B cell (primary cell): ENCODE measurements at regions not wholly inside any gene's neighbourhood (a gene's known extent, or its start where the extent isn't known, plus 50 kb on each side); places are given as distances from the start of the nearest gene placed in this dataset.

Source experiments
- ATAC-seq: fragments of 200-7000 bp; cut with Tn5 transposase; one replicate; pipeline ENCODE4 v1.10.0; 2021; ENCODE audit warnings: low read depth, mild to moderate bottlenecking, moderate number of reproducible peaks, moderate library complexity
- CTCF ChIA-PET: fragments of 350-600 bp; sonication (Branson Sonifier 250); formaldehyde crosslinking; loops from one replicate; lab custom pipeline; 2021; ENCODE audit warnings: antibody characterized with exemption, inconsistent platforms; lab: Charles Lee
- POLR2A ChIA-PET: fragments of 350-600 bp; sonication (Branson Sonifier 250); formaldehyde crosslinking; loops from one replicate; lab custom pipeline; 2021; ENCODE audit warnings: antibody characterized with exemption; lab: Charles Lee
- DNase-seq: peaks from one replicate; pipeline ENCODE4 v3.0.0; 2013
- H2AFZ ChIP-seq: 2 replicates; pipeline ENCODE4 v1.6.1; 2012; ENCODE audit warnings: mild to moderate bottlenecking, low read depth, low read length; ENCODE audit not compliant: insufficient read depth, poor library complexity, severe bottlenecking
- H3K27ac ChIP-seq, 2 donors: 1 replicate in 1 of 2; 2 replicates in 1 of 2; pipeline ENCODE4 v1.5.1; 2012 to 2013; ENCODE audit warnings: low read length in 2 of 2, mild to moderate bottlenecking in 2 of 2, moderate library complexity in 1 of 2
- H3K27me3 ChIP-seq, 4 experiments: fragments of 200-600 bp in 1 of 4; sonication (generic) in 1 of 4; replicated peaks in 1 of 4; 1 replicate in 2 of 4; 2 replicates in 2 of 4; pipeline versions ENCODE4 v1.6.1 to v1.7.0; 2013 to 2016; ENCODE audit warnings: low read length in 3 of 4, mild to moderate bottlenecking in 2 of 4, mixed read lengths in 1 of 4, moderate library complexity in 1 of 4; ENCODE audit not compliant: insufficient read depth in 4 of 4, control insufficient read depth in 3 of 4; ENCODE audit errors: control extremely low read depth in 1 of 4
- H3K36me3 ChIP-seq, 2 experiments: replicated peaks in 1 of 2; 1 replicate in 1 of 2; 2 replicates in 1 of 2; pipeline versions ENCODE4 v1.6.1 to v1.7.1; 2013; ENCODE audit warnings: low read length in 1 of 2; ENCODE audit not compliant: insufficient read depth in 2 of 2, control insufficient read depth in 1 of 2; ENCODE audit errors: control extremely low read depth in 1 of 2, extremely low read depth in 1 of 2
- H3K4me1 ChIP-seq, 2 donors: fragments of 200-600 bp in 1 of 2; sonication (generic) in 1 of 2; 1 replicate in 1 of 2; 2 replicates in 1 of 2; pipeline versions ENCODE4 v1.5.1 to v1.6.1; 2013 to 2017; ENCODE audit warnings: low read length in 2 of 2; ENCODE audit not compliant: control insufficient read depth in 2 of 2, insufficient read depth in 2 of 2
- H3K4me2 ChIP-seq: replicated peaks from 2 replicates; pipeline ENCODE3; 2012; ENCODE audit warnings: mild to moderate bottlenecking, low read depth, low read length; ENCODE audit not compliant: poor library complexity, severe bottlenecking
- H3K4me3 ChIP-seq, 5 experiments: fragments of 200-600 bp in 1 of 5; sonication (generic) in 1 of 5; 1 replicate in 3 of 5; 2 replicates in 2 of 5; pipeline versions ENCODE4 v1.5.1 to v1.7.0; 2011 to 2016; ENCODE audit warnings: low read length in 4 of 5, mild to moderate bottlenecking in 4 of 5, low read depth in 2 of 5, control low read depth in 1 of 5, moderate library complexity in 1 of 5; ENCODE audit not compliant: insufficient read depth in 1 of 5; ENCODE audit errors: control extremely low read depth in 1 of 5, extremely low read depth in 1 of 5
- H3K79me2 ChIP-seq: fragments of 200-600 bp; sonication (generic); one replicate; pipeline ENCODE4 v1.6.0; 2016; ENCODE audit warnings: low read length; ENCODE audit not compliant: control insufficient read depth, insufficient read depth
- H3K9ac ChIP-seq: fragments of 200-600 bp; sonication (generic); 2 replicates; pipeline ENCODE4 v1.6.1; 2017; ENCODE audit warnings: mild to moderate bottlenecking, low read length, moderate library complexity
- H3K9me3 ChIP-seq, 3 donors: one replicate each; pipeline versions ENCODE4 v1.6.1 to v1.7.1; 2013; ENCODE audit warnings: low read length in 2 of 3; ENCODE audit not compliant: control insufficient read depth in 2 of 3, insufficient read depth in 1 of 3; ENCODE audit errors: control extremely low read depth in 1 of 3
- H4K20me1 ChIP-seq: 2 replicates; pipeline ENCODE4 v1.6.0; 2012; ENCODE audit warnings: mild to moderate bottlenecking, low read length; ENCODE audit not compliant: insufficient read depth, control insufficient read depth, poor library complexity, severe bottlenecking
- H3K27ac Mint-ChIP-seq: one replicate; pipeline ENCODE4 v1.8.0; 2021; ENCODE audit warnings: mixed read lengths
- H3K27me3 Mint-ChIP-seq: one replicate; pipeline ENCODE4 v1.8.0; 2021; ENCODE audit warnings: mixed read lengths
- H3K4me1 Mint-ChIP-seq: one replicate; pipeline ENCODE4 v1.8.0; 2021; ENCODE audit warnings: mixed read lengths
- H3K4me3 Mint-ChIP-seq: one replicate; pipeline ENCODE4 v1.8.0; 2021; ENCODE audit warnings: mixed read lengths
- H3K9me3 Mint-ChIP-seq: one replicate; pipeline ENCODE4 v1.8.0; 2022; ENCODE audit warnings: mixed read lengths; ENCODE audit not compliant: insufficient read depth
- CTCF ChIP-seq: fragments of 200-600 bp; IDR thresholded peaks from one replicate; pipeline ENCODE4 v1.8.0; 2022; ENCODE audit warnings: antibody characterized with exemption, mild to moderate bottlenecking
- EZH2 ChIP-seq: IDR thresholded peaks from 2 replicates; pipeline ENCODE4 v1.6.1; 2012; ENCODE audit warnings: borderline replicate concordance, low read depth, mild to moderate bottlenecking, moderate library complexity, low read length; ENCODE audit not compliant: insufficient read depth, poor library complexity, severe bottlenecking
- WGBS: methylation state at CpG from one replicate; pipeline ENCODE4 v1.1.5; 2013; ENCODE audit warnings: missing lambda C conversion rate; ENCODE audit not compliant: insufficient coverage; 5-methylcytosine and 5-hydroxymethylcytosine counted together
- intact Hi-C: fragments of 100-400 bp; cut with micrococcal nuclease; formaldehyde crosslinking; loops from one replicate; pipeline ENCODE4 v1.10.0; 2022

- no peaks in the 10 kb centered on the region for H3K36me3 ChIP-seq
- Mint-ChIP-seq H3K27ac (no peak overlapping the region), H3K4me1 (no peaks in the 10 kb centered on the region), H3K4me3 (no peak overlapping the region), H3K27me3 (no peaks in the 10 kb centered on the region), H3K9me3 (no peaks in the 10 kb centered on the region)
- H4K20me1 ChIP-seq = no peaks in the 10 kb centered on the region
- no peak overlapping the region for H3K9ac ChIP-seq
- no peak overlapping the region for H3K4me3 ChIP-seq
- H3K79me2 ChIP-seq = no peaks in the 10 kb centered on the region
- DNase-seq = no peak
- no peaks in the 10 kb centered on the region for H3K27me3 ChIP-seq
- H3K27ac ChIP-seq = no peak overlapping the region
- CTCF ChIA-PET = no interaction called here
- intact Hi-C loops = no loop called here
- TF ChIP-seq CTCF (no peak), EZH2 (no peak)
- no peak overlapping the region for H2AFZ ChIP-seq
- WGBS = no CpG with 5 or more reads among the region's 4 CpGs
- POLR2A ChIA-PET = no interaction called here
- H3K9me3 ChIP-seq = peaks cover 0 to 2% (median 0%) of the 10 kb centered on the region in 3 donors
- H3K4me1 ChIP-seq = no peaks in the 10 kb centered on the region
- no peak for ATAC-seq
- no peak overlapping the region for H3K4me2 ChIP-seq
These were observed 256.7 kb upstream of the LCORL start for GRCh38 chr4:18278244-18278643.

GRCh38 chr4:18262832-18263231 lies 241.3 kb upstream of the LCORL start:
- Histone ChIP-seq H3K4me1 (no peaks in the 10 kb centered on the region), H3K36me3 (no peaks in the 10 kb centered on the region), H3K4me2 (no peak overlapping the region), H3K9ac (no peak overlapping the region), H3K27ac (no peak overlapping the region), H4K20me1 (no peaks in the 10 kb centered on the region), H3K9me3 (peaks cover 0 to 7% (median 0%) of the 10 kb centered on the region in 3 donors), H3K79me2 (no peaks in the 10 kb centered on the region), H3K27me3 (no peaks in the 10 kb centered on the region), H3K4me3 (no peak overlapping the region), H2AFZ (no peak overlapping the region)
- Mint-ChIP-seq H3K4me3 (no peak overlapping the region), H3K4me1 (no peaks in the 10 kb centered on the region), H3K27me3 (no peaks in the 10 kb centered on the region), H3K27ac (no peak overlapping the region), H3K9me3 (no peaks in the 10 kb centered on the region)
- no peak for TF ChIP-seq EZH2
- no peak for TF ChIP-seq CTCF
- no CpG with 5 or more reads among the region's 3 CpGs for WGBS
- intact Hi-C loops = no loop called here
- ChIA-PET POLR2A (no interaction called here), CTCF (no interaction called here)
- no peak for ATAC-seq
- DNase-seq = no peak
